ENCODE measurements at regions not wholly inside any gene's neighbourhood (a gene's known extent, or its start where the extent isn't known, plus 50 kb on each side); places are given as distances from the start of the nearest gene placed in this dataset.

DNA sequence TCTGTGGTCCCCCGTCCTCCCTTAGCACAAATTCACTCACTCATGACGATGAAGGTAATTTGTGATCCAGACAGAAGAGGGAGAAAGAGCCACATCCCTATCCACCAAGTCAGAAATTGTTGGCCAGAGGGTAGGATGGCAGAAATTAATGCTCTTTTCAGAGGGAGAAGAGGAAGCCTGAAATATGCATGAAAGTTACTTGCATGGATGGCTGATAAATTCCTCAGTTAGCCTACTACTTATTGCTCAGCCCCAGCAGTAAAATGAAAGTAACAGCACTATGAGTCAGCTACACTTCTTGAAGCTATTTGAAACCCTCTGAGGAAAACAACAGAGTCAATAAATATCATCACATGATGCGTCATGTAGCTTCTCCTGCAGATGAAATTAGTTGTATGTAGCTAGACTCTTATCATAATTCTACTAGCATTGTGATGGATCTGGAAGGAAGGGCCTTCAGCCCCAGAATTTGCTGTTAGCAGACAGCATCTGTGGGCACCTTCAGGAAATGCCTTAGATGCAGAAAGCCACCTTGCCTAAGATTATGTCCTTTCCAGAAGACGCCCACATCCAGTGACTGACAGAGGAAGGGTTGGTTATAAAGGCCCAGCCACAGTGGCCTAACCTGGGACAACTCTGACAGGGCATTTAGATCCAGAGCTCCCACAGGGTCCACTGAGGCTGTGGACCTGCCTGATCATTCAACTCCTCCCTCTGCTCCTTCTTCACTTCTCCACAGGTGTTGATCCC lies 81.2 kb upstream of the CCDC112 start:
- DNase-seq (ENCODE audit: low read depth in 2 of 3, low spot score in 2 of 3), result no peak

DNA sequence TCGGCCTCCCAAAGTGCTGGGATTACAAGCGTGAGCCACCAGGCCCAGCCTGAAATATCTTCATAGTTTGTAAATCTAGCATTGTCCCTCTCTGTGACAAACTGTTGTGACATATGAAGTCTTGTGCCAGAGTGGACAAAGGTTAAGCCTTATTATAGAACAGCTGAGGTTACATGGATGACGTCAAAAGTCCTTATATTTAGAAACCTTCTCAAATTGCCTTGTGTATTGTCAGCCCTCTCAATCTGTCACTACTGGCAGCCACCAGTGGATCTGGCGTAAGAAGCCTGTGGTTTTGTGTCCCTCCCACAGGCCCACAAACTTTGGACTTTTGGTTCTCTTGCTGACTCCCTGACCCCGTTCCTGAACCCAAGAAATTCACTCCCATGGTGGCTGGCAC lies 79.4 kb upstream of the CCDC112 start:
- no peak for DNase-seq (ENCODE audit: low read depth in 2 of 3, low spot score in 2 of 3)

GRCh38 chr5:115374057-115374775 lies 77.8 kb upstream of the CCDC112 start:
- DNase-seq (ENCODE audit: low read depth in 2 of 3, low spot score in 2 of 3), result no peak

- DNase-seq (ENCODE audit: low read depth in 2 of 3, low spot score in 2 of 3), result no peak
These were observed 75.7 kb upstream of the CCDC112 start for GRCh38 chr5:115372146-115372545.

- no peak for DNase-seq (ENCODE audit: low read depth in 2 of 3, low spot score in 2 of 3)
These were observed 73.1 kb upstream of the CCDC112 start for GRCh38 chr5:115369430-115370144.

DNA sequence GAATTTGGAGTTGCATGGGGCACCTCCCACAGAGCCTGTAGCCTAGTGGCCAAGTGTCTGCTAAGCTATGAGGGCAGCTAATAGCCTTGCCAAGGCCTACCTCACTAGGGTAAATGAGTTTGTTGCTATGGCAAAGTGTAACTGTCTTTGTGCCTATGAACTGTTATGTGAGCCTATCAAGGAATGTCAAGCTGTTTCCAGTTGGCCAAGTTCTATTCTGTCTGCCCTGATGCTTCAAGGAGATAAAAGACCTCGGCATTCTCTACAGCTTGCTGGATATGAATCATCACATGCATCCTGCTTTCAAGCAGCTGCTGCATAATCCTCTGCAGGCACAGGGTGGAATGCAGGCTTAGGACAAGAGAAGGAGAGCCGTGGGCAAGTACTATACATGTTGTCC lies 69.8 kb upstream of the CCDC112 start:
- DNase-seq (ENCODE audit: low read depth in 2 of 3, low spot score in 2 of 3), result no peak

GRCh38 chr5:115363879-115364278 lies 67.4 kb upstream of the CCDC112 start:
- DNase-seq (ENCODE audit: low read depth in 2 of 3, low spot score in 2 of 3), result no peak

DNA sequence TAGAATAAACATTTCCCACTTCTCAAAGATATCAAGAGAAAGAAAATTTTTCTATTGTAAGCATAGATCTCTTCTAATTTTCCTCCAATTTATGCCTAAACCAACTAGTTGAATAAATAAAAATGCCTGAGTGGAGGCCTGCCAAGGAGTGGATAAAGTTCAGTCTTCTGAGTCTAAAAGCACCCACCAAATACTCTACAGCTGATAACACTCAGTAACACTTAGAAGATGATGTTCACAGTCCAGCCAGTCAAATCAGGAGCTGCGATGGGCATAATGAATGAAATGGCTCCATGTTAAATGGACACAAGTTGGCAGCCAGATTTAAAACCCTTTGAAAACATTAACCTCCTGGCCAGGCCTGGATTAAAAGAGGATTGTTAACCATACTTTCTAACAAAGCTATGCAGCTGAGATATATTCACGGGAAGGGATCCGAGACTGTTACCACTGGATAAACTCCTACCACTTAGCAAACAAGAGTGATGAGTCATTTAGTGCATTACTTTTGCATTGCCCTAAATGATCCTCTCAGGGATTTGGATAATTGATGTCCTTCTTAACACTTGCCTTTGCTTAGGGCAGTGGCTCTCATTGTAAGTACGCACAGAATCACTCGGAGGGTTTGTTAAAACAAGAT lies 63.7 kb upstream of the CCDC112 start:
- no peak for DNase-seq (ENCODE audit: low read depth in 2 of 3, low spot score in 2 of 3)

- no peak for DNase-seq (ENCODE audit: low read depth in 2 of 3, low spot score in 2 of 3)
These were observed 59.4 kb upstream of the CCDC112 start for GRCh38 chr5:115355767-115356381.

- DNase-seq (ENCODE audit: low read depth in 2 of 3, low spot score in 2 of 3), result no peak
These were observed 58.6 kb upstream of the CCDC112 start for GRCh38 chr5:115355095-115355494.

- no peak for DNase-seq (ENCODE audit: low read depth in 2 of 3, low spot score in 2 of 3)
These were observed 57.8 kb upstream of the CCDC112 start for GRCh38 chr5:115354246-115354645.

- DNase-seq (ENCODE audit: low read depth in 2 of 3, low spot score in 2 of 3), result no peak
These were observed 56.1 kb upstream of the CCDC112 start for GRCh38 chr5:115352571-115352970.

DNA sequence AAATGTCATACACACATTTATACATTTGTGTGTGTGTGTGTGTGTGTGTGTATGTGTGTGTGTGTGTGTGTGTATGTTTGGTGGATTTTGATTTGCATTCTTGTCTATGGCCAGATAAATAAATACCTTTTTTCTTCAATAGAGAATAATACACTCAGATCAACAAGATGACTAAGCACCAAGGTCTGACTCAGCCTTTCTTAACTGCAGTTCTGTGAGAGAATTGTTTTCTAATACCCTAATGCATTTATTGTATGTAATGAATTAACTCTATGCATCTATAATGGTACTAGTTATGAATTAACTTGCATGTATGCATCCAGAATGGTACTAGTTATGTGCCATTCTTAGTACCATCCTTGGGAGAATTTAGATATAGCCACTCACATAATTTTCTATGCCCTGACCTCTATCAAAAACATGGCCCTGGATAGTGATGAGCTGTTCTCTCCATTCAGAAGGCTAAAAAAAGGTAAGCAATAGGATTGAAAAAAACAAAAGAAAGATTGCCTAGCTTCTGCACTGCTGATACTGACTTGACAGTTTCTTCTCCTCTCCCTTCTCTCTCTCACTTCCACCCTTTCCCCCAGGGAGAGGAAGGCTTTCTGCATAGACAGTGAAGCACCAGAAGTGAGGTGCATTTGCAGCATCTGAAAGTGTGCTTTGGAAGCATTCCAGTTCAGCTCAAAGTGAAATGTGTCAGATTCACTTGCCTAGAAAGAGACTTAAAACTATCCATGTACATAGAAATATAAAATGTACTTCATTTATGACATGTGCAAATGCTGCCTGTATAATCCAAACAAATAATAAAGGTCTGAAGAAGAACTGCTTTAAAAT lies 55.1 kb upstream of the CCDC112 start:
- no peak for DNase-seq (ENCODE audit: low read depth in 2 of 3, low spot score in 2 of 3)

DNA sequence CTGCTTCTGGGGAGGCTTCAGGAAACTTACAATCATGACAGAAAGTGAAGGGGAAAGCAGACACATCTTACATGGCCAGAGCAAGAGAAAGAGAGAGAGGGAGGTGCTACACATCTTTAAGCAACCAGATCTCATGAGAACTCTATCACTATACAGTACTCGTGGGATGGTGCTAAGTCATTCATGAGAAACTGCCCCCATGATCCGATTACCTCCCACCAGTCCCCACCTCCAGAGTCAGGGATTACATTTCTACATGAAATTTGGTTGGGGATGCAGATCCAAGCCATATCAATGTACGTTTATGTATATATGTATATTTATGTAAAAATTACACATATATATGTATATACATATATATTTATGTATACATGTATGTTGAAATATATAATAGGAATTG lies 54.4 kb upstream of the CCDC112 start:
- DNase-seq (ENCODE audit: low read depth in 2 of 3, low spot score in 2 of 3), result no peak

DNA sequence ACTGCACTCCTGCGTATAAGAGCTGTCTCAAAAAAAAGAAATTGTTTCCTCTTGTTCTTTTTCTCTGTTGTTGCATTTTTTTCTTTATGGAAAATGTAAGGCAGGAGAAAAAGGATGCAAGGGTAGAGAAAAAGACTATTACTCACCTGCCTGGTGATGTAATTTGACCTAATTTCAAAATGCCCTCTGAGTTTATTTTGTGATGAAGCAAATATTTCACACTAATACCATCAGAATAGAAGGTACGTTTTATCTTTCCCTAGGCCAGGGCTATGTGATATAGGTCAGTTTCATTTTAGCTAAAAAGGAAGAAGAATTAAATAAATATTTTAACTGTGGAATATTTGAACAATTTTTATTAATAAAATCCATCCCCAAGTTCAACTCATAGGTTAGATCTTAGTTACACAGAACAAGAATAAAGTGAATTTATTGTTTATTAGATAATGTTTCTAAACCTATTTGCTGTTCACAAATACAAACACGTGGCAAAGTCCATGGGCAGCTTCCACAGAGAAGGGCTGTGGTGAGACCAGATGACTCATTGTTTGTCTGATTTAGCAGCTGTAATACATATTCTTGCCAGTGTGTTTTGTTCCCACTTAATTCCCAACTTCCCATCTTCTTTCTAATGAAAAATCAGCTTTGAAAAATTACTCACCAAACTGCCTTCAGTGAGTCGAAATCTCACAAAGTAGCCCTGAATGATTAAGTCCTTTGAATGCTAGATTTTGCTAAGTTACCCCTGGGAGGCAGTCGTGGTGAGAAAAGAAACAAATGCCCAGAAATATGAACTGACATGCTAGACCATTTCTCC lies 52.8 kb upstream of the CCDC112 start:
- no peak for DNase-seq (ENCODE audit: low read depth in 2 of 3, low spot score in 2 of 3)

GRCh38 chr5:115348175-115348574 lies 51.7 kb upstream of the CCDC112 start:
- no peak for DNase-seq (ENCODE audit: low read depth in 2 of 3, low spot score in 2 of 3)
